ENCODE measurements at regions not wholly inside any gene's neighbourhood (a gene's known extent, or its start where the extent isn't known, plus 50 kb on each side); places are given as distances from the start of the nearest gene placed in this dataset.
A peak's percentile ranks its signal among the peaks of the same experiment; 100 is the strongest.

DNA sequence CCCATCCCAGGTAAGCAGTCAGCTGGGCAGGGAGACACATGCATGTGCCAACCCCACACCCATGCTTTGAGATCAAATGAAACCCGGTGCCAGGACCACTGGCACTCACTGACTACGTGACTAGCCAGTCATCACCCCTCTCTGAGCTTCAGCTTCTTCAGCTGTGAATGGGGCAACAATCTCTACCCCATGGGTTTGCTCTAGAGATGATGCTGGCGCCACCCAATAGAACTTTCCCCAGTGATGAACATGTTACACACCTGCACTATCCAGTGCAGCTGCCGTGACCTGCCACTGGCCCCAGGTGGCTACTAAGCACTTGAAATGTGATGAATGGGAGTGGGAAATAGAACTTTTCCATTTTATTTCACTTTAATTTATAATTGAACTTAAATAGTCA is 70.3 kb downstream of the PITPNM2 start:
- Mint-ChIP-seq H3K9me3 (no peaks in the 10 kb centered on the region), H3K4me3 (no peak overlapping the region), H3K27me3 (no peaks in the 10 kb centered on the region), H3K36me3 (ENCODE audit: low read depth) (no peaks in the 10 kb centered on the region), H3K27ac (peak overlapping the region; percentile 2), H3K4me1 (ENCODE audit: low read depth) (peaks cover 33% of the 10 kb centered on the region)
- CTCF ChIA-PET: interaction anchor here (1.4 kb wide), 1 partner anchor 42 kb away, joined by 3 read pairs; no protein-coding TSS in a partner anchor
- no peak for DNase-seq
- POLR2A ChIA-PET: interaction anchor here (3.4 kb wide), 1 partner anchor 8 kb away, joined by 13 read pairs; no protein-coding TSS in a partner anchor
- intact Hi-C loops (cut with micrococcal nuclease): no loop called here
- TF ChIP-seq, protein P1, sequence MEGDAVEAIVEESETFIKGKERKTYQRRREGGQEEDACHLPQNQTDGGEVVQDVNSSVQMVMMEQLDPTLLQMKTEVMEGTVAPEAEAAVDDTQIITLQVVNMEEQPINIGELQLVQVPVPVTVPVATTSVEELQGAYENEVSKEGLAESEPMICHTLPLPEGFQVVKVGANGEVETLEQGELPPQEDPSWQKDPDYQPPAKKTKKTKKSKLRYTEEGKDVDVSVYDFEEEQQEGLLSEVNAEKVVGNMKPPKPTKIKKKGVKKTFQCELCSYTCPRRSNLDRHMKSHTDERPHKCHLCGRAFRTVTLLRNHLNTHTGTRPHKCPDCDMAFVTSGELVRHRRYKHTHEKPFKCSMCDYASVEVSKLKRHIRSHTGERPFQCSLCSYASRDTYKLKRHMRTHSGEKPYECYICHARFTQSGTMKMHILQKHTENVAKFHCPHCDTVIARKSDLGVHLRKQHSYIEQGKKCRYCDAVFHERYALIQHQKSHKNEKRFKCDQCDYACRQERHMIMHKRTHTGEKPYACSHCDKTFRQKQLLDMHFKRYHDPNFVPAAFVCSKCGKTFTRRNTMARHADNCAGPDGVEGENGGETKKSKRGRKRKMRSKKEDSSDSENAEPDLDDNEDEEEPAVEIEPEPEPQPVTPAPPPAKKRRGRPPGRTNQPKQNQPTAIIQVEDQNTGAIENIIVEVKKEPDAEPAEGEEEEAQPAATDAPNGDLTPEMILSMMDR (IDR thresholded peaks at IDR 0.05): no peak
- no peak for ATAC-seq

DNA sequence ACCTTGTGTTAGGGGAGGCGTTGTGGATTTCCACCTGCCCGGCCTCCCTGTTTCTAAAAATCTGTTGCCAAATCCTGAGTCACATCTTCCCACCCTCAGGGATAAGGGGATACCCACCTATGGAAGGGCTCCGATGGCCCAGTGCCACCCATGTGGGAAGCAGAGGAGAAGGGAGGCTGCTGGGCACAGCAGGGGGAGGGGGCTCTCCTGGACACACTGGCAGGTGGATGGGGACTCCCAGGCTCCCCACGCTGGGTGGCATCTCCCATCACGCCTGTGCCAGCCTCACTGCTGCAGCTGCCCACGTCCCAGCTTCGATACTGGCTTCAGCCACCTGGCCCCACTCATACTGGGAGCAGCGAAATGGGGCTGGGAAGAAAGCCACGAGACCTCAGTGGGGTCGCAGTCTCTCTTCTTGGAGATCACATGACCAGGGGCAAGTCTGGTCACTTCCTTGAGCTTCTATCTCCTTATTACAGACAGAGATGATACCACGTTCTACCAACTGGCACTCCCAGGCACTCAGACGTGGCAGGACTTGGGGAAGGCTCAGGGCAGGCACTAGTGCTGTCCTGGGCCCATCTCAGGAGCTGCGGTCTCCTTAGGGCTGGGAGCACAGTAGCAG is 72.2 kb downstream of the PITPNM2 start:
- no peak overlapping the region for H3K4me3 Mint-ChIP-seq
- H3K36me3 Mint-ChIP-seq (ENCODE audit: low read depth): peaks cover 2% of the 10 kb centered on the region
- intact Hi-C loops (cut with micrococcal nuclease): loop anchor here (5.0 to 10.0 kb wide), 2 partner anchors 54 to 156 kb away; partner anchors contain the start of genes MPHOSPH9 and MTRFR
- ChIA-PET POLR2A (interaction anchor here (3.4 kb wide), 2 partner anchors 10 to 42 kb away, joined by 13 to 14 read pairs; no protein-coding TSS in a partner anchor), CTCF (interaction anchor here (1.2 kb wide), 1 partner anchor 28 kb away, joined by 3 read pairs; no protein-coding TSS in a partner anchor)
- TF ChIP-seq, protein P1 (IDR thresholded peaks at IDR 0.05): no peak
- H3K9me3 Mint-ChIP-seq: no peaks in the 10 kb centered on the region
- ATAC-seq (no peak), DNase-seq (no peak)
- H3K4me1 Mint-ChIP-seq (ENCODE audit: low read depth): peaks cover 49% of the 10 kb centered on the region
- peak overlapping the region; percentile 66 for H3K27ac Mint-ChIP-seq
- no peaks in the 10 kb centered on the region for H3K27me3 Mint-ChIP-seq

DNA sequence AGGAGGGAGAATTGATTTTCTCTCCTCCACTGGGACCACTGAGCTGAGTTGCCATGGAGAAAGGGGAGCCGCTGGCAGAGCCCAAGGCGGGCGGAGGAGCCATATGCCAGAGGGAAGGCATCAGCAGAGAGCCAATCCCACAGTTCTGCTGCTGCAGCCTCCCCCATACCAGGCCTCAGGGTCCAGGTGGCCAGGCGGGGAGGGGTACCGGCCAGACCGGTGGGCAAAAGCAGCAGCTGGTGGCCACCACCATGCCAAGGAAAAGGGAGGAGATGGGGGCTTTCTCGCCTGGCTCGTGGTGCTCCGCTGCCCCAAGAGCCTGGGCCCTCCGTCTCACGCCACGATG is 72.8 kb downstream of the PITPNM2 start:
- ChIA-PET CTCF (interaction anchor here (1.2 kb wide), 1 partner anchor 29 kb away, joined by 3 read pairs; no protein-coding TSS in a partner anchor), POLR2A (interaction anchor here (3.4 kb wide), 2 partner anchors 11 to 42 kb away, joined by 13 to 14 read pairs; no protein-coding TSS in a partner anchor)
- Mint-ChIP-seq H3K27ac (no peak overlapping the region), H3K4me1 (ENCODE audit: low read depth) (peaks cover 53% of the 10 kb centered on the region), H3K4me3 (no peak overlapping the region), H3K36me3 (ENCODE audit: low read depth) (peaks cover 2% of the 10 kb centered on the region), H3K9me3 (no peaks in the 10 kb centered on the region), H3K27me3 (no peaks in the 10 kb centered on the region)
- DNase-seq (no peak), ATAC-seq (no peak)
- TF ChIP-seq, protein P1 (IDR thresholded peaks at IDR 0.05): no peak
- intact Hi-C loops (cut with micrococcal nuclease): loop anchor here (5.0 to 10.0 kb wide), 2 partner anchors 54 to 157 kb away; partner anchors contain the start of genes MPHOSPH9 and MTRFR

DNA sequence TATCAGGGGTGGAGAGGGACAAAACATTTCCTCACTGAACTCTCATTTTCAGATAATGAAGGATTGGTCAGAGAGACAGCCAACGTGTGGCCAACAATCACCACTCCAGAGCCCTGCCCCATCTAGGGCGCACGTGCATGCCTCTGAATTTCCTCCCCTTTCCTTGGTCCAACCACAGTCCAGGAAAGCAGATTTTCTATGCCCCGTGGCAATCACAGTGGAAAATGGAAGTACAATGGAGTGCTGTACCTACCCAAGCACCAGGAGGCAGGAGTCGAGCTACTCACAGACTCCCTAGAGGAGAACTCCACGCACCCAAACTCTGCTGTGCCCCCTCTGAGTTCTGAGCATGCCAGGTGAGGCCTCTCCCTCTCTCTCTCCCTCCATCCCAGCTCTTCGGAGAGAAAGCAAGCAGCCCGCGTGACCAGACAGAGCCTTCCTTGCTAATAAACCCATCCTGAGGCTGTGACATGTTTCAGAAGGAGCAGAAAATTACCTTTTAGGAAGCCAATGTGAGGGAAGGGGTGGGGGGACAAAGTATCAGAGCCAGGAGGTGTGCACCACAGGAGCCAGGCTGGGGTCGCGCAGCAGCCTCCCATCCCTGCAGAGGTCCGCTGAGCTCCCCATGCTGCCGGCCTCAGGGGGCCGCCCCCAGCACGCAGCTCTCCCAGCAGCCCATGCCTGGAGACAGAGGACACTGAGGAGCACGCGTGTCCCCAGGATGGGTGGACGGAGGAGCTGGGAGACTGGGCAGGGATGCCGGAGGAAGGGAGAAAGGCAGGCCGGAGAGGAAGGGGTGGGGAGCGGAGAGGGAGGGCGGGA is 73.4 kb downstream of the PITPNM2 start:
- TF ChIP-seq, protein P1 (IDR thresholded peaks at IDR 0.05): no peak
- DNase-seq (no peak), ATAC-seq (no peak)
- intact Hi-C loops (cut with micrococcal nuclease): loop anchor here (5.0 to 10.0 kb wide), 2 partner anchors 55 to 157 kb away; partner anchors contain the start of genes MPHOSPH9 and MTRFR
- H3K4me1 Mint-ChIP-seq (ENCODE audit: low read depth): peaks cover 55% of the 10 kb centered on the region
- ChIA-PET POLR2A (interaction anchor here (0.7 to 4.5 kb wide), 9 partner anchors 11 to 102 kb away, joined by 3 to 28 read pairs (median 12); partner anchors contain the start of genes OGFOD2 and PITPNM2), CTCF (interaction anchor here (0.9 to 3.5 kb wide), 3 partner anchors 12 to 288 kb away, joined by 3 to 33 read pairs (median 9); no protein-coding TSS in a partner anchor)
- H3K27ac Mint-ChIP-seq: peak overlapping the region; percentile 93
- H3K27me3 Mint-ChIP-seq: no peaks in the 10 kb centered on the region
- H3K4me3 Mint-ChIP-seq: peak overlapping the region; percentile 77
- H3K36me3 Mint-ChIP-seq (ENCODE audit: low read depth): peaks cover 2% of the 10 kb centered on the region
- H3K9me3 Mint-ChIP-seq: no peaks in the 10 kb centered on the region

Data from activated CD8-positive, alpha-beta T cell treated with anti-CD3 and anti-CD28 coated beads for 36 hours (primary cell).